GM18520 (cell line): ENCODE measurements at regions not wholly inside any gene's neighbourhood (a gene's known extent, or its start where the extent isn't known, plus 50 kb on each side); places are given as distances from the start of the nearest gene placed in this dataset.

Experiments used
- ATAC-seq: cut with Tn5 transposase; IDR thresholded peaks from one replicate; pipeline ENCODE4 v1.9.1; 2021; ENCODE audit not compliant: unreplicated experiment

DNA sequence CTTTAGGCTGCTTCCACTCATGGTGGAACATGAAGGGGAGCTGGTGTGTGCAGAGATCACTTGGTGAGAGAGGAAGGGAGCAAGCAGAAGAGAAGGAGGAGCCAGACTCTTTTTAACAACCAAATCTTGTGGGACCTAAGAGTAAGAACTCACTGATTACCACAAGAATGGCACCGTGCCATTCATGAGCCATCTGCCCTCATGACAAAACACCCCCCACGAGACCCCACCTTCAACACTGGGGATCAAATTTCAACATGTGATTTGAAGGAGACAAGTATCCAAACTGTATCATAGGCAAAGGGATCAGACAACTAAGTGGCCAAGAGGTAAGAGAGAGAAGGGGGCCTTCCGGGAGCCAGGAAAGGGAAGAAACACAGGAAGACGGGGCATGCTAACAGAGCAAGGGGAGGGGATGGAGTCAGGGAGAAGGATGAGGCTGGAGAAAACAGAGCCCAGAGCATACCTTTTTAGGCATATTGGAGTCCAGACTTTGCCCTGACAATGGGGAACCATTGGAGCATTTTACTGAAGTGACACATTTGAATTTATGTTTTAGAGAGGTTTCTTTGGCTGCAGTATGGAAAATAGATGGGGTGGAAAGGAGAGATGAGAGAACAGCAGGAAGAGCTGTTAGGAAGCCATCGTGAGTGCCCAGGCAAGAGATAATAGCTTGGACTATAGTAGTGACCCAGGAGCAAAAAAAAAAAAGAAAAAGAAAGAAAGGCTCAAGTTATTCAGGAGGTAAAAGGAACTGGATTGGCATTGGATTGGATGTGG is 204.4 kb upstream of the NUDT4 start:
- ATAC-seq: no peak

DNA sequence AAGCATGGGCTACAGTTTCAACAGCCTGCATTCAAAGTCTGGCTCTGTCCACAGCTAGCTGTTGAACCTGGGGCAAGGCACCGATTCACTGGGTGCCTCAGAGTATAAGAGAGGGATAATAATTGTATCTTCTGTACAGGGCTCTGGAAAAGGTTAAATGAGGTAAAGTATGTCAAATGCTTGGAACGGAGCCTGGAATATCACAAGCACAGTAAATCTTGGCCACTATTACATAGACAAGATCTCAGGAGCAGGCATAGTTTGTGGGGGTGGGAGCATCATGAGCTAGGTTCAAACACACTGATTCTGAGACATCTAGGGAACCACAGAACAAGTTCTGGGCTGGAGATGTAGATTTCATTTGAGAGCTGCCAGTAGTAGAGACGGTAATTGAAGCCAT is 203.7 kb upstream of the NUDT4 start:
- ATAC-seq: no peak

DNA sequence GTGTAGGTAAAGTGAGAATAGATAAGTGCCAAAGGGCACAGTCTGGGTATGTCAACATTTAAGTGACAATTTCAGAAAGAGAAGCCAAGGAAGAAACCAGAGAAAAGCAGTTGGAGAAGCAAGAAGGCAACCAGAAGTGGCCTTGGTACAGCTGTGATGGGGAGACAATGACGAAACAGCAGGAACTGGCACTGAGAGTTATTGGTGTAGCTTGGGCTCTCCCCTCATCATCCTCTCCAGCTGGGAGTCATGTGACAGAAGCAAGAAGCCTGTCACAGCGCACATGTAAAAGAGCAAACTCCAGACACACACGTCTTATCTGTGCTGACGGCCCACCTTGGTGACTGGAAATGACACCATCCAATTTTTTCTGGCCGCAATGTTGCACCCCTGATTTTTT is 203.3 kb upstream of the NUDT4 start:
- no peak for ATAC-seq

DNA sequence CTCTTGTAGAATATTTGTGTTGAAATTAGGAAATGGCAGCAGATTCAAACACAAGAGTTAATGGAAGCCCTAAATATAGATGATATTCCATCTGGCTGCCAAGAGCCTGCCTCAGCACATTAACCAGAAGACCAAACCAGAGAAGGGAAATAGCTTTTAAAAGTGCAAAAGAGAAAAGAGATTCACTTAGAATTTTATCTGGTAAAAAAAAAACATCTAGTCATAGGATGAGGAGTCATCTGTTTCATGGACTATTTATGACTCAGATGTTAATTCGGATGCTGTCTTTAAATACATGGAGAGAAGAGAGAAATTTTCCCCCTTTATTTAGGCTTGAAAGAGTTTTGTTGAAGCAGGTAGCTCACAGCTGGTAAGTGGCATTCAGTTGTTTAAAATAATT is 201.6 kb upstream of the NUDT4 start:
- ATAC-seq: no peak

DNA sequence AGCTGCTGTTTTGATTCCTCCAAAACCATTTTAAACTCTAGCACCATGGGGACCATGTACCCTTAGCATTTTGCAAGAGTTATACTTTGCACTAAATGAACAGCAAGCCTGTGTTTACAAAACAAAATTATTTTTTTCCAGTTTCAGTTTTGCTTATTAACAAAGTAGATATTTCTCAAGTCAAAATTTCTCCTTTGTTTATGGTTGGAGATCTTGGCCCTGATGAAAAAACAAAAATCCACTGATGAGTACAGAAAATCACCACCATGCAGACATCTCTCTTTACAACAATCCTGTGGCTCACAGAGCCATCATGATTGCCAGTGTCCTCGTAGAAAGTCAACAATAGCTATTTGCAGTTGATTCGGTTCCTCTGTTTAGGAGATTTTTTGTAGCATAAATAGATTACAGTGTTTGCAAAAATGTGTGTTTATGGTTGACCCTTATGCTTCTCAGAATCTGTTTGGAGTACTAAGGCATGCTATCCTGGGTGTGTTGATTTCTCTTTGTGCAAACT is 201.1 kb upstream of the NUDT4 start:
- ATAC-seq: no peak

DNA sequence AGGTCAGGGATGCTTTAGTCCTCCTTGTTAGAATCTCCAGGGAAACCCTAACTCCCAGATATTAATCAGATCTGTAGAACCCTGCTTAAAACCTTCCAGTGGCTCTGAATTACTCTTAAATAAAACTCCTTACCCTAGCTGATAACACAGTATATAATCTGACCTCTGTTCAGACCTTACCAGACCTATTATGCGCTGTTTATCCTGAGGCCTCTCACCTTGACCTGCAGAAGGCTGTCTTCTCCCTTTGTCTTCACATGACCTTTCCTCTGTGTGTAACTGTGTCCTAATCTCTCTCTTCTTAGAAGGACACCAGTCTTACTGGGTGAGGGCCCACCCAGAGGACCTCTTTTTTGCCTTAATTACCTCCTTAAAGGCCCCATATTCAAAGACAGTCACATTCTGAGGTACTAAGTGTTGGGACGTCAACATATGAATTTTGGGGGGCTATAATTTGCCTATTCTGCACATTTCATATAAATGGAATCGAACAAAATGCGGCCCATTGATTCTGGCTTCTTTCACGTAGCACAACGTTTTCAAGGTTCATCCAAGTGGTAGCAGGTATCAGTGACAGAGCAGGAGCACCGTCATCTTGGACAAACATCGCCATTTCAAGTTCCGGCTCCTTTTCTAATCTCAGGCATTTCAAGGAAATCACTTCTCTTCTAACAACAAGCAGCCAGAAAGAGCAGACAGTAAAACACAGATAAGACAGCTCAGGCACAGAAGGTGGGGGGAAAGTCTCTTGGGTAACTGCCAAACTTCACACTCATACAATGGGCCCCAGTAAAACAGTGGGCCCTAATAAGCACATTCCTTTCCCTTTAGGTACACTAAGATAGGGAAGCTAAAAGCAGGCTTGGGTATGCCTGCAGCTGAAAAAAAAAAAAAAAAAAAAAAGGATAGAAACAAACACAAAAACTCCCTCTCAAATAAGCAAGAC is 200.2 kb upstream of the NUDT4 start:
- no peak for ATAC-seq

DNA sequence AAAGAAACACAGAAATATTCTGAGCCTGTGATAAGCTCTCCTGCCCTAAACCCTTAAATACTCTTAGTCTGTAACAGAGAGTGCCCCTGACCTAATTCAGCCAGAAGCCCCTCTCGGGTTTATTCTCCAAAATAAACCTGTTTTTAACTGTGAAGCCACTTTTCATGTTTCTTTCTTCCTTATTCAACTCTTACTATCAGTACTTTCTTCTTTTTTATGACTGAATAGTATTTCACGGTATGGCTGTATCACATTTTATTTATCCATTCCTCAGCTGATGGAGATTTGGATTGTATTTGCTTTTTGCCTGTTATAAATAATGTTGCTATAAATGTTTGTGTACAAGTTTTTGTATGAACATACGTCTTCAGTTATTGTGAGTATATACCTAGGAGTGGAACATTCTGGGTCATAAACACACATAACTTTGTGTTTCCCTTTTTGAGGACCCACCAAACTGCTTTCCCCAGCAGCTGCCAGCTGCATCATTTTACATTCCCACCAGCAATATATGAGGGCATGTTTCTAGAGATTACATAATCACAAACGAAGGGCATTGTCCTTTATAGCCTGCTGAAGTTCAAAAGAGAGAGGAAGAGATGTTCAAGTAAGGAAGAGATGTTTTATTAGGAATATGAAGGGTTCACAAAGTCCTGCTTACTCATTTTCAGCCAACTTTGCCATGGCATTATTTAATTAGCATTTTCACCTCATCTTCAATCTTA is 199.4 kb upstream of the NUDT4 start:
- no peak for ATAC-seq

DNA sequence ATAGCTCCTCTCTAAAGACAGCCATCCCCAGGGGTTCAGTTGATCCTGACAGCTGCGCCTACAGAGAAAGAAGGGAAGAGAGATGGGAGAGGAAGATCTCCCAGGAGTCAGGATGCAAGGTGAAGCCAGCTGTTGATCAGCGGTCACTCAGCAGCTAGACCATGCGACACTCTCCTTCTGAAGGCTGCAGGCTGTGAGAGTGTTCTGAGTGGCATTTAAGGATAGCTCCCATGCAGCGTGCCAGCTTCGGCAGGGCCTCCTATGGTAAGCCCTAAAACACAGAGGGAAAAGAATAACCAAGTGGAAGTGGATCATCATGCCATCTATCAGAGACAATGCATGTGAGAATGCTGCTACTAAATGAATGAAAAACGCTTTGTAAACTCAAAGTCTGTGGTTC is 197.9 kb upstream of the NUDT4 start:
- ATAC-seq: no peak

DNA sequence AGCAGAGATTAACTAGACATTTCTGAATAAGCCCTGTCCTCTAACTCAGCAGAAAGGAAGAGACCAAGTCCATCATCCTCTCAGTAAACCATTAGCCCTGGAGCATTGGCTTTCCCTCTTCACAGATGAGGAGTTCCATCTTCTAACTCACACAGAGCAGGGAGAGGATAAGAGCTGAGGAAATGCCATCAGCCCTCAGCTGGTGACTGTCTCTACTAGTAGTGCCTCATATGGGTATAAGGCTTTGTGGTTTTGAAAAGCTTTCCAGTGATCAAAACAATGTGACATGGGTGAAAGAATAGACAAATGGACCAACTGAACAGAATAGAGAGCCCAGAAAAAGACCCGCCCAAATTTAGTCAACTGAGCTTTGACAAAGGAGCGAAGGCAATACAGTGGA is 197.2 kb upstream of the NUDT4 start:
- ATAC-seq: no peak

DNA sequence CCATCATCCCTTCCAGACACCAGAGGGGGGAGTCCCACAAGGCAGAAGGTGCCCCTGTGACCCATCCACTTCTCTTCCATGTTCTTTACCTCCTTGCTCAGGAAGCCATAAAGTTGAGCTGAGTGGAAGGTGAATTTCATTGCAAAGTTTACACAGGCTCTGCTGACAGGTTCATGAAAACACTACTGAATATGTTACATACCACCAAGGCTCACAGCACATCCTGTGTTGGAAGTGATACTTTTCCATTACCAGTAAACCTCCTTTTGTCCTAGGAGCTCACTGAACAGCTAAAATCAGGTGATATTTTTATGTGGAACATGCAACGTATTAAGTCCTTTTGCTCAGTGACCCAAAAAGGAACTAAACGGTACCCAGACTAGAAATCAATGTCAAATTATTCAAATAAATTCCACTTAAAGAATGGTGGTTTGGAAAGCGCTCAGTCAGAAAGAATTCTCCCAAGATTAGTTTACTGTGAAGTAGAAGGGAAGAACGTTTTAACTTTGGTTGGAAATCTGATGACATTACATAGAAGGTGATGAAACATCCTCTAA is 196.2 kb upstream of the NUDT4 start:
- no peak for ATAC-seq

DNA sequence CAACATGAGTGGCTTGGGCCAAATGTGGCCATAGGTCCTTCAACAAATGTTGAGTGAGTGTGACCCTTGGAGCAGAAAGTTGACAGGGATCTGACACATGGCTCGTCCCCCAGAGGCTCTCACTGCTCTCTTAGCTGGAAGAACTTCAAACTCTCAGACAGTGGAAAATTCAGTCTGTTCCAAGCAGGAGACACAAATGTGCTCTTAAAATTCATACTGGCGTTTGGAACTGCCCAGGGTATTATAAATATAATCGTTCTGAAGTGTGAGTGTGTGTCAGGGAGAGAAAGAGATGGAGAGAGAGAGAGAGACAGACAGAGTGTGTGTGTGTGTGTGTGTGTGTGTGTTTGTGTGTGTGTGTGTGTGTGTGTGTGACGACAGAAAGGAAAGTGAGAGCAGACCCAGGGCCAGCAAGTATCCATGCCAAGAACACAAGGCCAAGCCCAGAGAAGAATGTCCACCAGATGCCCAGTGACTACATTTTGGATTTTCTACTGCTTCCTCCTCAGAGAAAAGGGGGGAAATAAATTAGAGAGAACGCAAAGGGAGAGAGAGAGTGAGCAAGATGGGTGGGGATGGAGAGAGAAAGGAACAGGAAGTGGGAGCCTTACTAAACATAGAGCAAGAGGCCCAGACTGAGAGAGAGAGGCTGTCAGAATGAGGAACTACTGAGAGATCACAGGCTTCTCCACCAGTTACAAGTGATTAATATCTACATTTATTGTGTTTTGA is 193.6 kb upstream of the NUDT4 start:
- ATAC-seq: no peak

DNA sequence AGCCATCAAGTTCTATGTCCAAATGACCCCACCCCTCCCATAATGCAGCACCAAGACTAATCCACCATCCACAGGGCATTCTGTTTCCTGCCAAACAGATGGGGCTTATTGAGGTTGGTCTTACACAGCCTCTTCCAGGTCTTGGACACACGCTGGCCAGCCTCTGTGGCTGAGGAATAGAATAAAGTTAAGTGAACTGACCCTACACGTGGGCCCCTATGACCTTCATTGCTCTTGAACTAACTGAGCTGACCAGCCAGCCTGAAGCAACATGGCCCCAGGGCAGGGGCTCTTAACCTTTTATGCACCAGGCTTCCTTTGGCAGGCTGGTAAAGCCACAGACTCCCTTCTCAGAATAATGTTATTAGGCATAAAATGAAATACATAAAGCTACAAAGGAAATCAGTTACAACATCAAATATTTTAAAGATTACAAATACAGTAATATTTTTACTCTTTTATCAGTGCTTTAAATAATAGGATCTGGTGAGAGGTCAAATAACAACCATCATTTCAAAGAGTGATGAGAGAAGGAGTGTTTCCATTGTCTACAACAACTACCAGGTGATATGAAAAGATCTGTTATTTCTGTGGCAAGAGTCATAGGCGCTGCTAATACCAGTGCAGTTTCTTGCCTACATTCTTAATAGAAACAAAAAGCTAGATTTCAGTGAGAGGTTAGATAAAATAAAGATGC is 192.9 kb upstream of the NUDT4 start:
- no peak for ATAC-seq

DNA sequence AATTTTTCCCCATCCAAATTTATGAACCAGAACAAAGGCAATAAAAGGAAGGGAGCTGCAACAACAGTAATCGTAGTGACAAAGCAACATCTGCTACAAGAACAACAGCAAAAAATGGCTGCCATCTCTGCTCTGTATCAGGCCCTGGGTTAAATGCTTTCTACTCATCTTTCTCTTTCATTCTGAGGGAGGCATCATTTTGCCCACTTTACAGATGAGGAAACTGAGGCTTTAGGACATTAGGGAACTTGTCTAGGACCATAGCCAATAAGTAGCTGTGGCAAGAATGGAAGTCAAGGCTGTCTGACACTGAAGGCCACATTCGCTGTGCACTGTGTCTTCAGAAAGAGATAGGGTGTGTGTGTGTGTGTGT is 192.4 kb upstream of the NUDT4 start:
- ATAC-seq: no peak

DNA sequence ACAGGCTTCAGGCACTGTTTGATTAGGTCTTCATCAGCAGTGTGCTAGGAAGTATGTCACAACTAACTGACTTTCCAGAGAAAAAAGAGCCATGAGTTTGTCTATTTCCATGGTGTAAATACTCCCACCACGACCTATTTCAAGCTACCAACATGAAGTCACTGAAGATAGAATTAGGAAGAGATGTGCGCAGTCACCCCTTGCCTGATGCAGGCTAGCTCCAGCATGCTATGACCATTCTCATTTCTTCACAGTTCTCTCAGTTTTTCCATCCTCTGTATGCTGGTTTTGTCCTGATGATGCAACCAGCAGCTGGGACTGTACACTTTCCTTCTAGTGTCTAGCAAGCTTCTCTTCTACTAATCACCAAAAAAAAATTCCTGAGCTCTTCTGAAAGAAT is 191.6 kb upstream of the NUDT4 start:
- no peak for ATAC-seq

DNA sequence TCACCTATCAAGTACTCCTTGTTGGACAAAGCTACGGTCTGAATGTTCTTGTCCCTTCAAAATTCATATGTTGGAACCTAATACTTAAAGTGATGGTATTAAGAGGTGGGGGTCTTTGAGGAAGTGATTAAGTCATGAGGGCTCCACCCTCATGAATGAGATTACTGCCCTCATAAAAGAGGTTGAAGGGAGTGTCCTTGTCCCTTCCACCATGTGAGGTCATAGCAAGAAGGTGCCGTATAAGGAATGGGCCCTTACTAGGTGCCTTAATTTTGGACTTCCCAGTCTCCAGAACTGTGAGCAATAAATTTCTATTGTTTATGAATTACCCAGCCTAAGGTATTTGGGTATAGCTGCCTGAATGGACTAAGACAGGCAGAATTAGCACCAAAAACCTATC is 191.1 kb upstream of the NUDT4 start:
- ATAC-seq: no peak

DNA sequence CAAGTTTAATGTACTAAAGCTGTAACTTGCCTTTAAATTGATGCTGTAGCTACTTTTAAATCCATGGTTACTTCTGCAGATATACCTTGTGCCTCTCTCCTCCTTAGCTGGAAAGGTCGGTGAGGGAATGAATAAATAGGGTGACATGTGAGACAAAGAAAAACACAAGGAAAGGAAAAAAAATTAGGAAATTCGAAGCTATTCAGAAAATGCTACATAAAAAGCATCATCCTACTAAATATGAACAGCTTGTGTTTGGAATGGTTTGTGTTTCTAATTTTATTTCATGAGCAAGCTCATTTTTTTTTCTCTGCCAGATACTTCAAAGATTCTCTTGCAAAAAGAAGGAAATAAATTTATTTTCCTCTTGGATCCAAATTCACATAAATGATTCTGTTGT is 186.3 kb upstream of the NUDT4 start:
- no peak for ATAC-seq

DNA sequence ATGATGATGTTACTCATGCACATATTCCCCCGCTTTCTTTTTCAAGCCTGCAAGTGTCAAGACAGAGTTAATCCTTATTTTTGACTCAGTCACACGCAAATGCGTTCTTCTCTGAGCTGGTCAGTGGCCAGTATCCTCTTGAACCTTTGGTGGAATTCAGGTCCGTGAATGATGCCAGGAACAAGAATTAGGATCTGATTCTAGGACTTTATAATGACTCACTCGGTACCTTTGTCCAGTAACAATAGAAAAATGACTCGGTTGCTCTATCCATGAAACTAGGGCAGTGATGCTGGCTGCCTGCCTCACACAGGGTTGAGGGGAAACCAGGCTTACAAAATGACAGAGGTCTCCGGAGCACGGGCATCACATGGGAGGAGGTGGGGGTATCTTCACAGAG is 185.8 kb upstream of the NUDT4 start:
- no peak for ATAC-seq

DNA sequence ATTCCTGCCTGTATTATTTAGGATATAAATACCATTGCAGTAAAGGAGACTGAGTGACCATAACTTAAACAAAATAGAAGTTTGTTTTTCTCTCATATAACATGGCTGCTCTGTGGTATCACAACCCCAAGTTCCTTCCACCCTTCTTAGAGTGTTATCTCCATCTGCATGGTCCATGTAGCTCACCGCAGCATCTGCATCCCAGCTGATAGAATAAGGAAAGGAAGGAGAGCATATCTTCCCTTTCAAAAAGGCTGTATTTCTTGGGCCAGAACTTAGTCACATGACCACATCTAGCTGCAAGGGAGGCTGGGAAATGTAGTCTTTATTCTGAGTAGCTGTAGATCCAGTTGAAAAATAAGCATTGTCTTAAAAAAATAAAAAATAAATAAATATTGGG is 184.8 kb upstream of the NUDT4 start:
- ATAC-seq: no peak

DNA sequence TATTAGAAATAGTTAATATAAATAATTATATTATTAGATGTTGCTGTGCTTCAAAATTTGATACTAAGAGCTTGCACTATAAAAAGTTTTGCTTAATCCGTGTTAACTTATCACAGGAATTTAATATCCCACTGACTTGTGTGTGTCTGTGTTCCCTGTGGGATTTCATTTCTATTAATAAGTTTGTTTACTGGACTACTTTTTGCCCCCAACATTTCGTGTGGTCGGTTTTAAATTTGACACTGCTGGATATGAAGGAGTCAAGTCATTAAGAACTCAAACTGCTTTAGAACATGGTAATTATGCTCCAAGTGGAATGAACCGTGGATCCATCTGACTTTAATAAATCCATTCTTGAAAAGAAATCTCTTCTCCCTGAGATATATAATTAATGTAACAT is 182.2 kb upstream of the NUDT4 start:
- ATAC-seq: no peak

DNA sequence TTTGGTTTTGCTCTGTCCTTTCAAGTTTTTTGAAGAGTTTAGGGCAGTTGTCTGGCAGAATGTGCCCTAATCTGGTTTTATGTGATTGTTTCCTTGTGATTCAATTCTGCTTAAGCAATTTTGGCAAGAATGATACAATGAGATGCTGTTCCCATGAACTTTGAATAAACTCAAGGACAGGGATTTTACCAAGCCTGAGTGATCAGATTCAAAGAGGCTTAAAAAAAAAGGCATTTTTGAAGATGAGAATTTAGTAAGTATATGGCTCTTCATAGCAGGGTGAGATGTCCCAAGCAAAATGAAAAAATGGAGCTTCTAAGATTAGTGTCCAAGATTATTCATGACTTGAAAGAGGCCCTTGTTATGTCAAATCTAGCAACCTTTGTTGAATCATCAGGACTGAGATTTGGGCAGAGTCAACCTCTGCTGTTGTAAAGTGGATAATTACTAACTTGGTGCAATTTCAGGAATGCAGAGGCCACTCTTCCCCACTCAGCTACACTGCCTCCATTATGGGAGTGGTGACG is 180.6 kb upstream of the NUDT4 start:
- ATAC-seq: no peak
